ENCODE measurements at regions not wholly inside any gene's neighbourhood (a gene's known extent, or its start where the extent isn't known, plus 50 kb on each side); places are given as distances from the start of the nearest gene placed in this dataset.

DNA sequence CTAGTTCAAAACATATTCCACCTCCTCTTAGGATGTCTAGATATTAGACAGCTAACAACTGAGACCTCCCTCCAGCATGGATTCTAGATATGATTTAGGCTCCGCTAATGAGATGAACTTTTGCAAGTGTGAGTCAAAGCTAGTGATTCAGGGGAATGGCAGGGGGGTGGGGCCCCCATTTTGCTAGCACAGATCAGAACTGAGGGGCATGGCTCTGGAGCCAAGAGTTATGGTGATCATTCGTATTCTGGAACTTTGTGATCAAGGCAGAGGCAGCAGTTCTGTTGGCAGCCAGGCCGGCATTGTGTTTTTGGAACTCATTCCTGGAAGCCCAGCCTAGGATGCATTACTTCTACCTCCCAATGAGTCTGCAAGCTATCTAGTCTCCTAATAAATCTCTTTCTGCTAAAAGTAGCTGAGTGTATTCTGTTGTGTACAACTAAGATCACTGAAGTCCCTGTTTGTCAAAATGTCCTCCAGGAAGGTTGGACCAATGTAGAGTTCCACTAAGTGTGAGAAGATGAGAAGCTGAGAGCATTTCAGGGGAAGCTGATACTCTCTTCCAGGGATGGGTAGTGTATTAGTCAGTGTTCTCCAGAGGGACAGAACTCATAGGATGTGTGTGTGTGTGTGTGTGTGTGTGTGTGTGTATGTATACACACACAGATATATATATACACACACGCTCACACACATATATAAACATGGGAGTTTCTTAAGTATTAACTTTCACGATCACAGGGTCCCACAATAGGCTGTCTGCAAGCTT, 312.7 kb downstream of the TLE3 start:
- TF ChIP-seq, protein P1, sequence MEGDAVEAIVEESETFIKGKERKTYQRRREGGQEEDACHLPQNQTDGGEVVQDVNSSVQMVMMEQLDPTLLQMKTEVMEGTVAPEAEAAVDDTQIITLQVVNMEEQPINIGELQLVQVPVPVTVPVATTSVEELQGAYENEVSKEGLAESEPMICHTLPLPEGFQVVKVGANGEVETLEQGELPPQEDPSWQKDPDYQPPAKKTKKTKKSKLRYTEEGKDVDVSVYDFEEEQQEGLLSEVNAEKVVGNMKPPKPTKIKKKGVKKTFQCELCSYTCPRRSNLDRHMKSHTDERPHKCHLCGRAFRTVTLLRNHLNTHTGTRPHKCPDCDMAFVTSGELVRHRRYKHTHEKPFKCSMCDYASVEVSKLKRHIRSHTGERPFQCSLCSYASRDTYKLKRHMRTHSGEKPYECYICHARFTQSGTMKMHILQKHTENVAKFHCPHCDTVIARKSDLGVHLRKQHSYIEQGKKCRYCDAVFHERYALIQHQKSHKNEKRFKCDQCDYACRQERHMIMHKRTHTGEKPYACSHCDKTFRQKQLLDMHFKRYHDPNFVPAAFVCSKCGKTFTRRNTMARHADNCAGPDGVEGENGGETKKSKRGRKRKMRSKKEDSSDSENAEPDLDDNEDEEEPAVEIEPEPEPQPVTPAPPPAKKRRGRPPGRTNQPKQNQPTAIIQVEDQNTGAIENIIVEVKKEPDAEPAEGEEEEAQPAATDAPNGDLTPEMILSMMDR (IDR thresholded peaks at IDR 0.05): no peak
- no peak for TF ChIP-seq POLR2A (IDR thresholded peaks at IDR 0.05)

Data from tibial nerve (tissue), 3 donors.